Right atrium auricular region (tissue), 2 donors: ENCODE measurements at regions not wholly inside any gene's neighbourhood (a gene's known extent, or its start where the extent isn't known, plus 50 kb on each side); places are given as distances from the start of the nearest gene placed in this dataset.
"Not testable (repeated sequence)": the region's sequence is repeated elsewhere in the genome, so short reads cannot be mapped to it uniquely, and the experiment has no call there.

Source experiments
- DNase-seq: peaks from one replicate; pipeline ENCODE4 v3.0.0-alpha.2; 2019; ENCODE audit warnings: low spot score
- H3K27ac ChIP-seq, 2 donors: fragments of 200-600 bp; sonication (generic); 1 replicate in 1 of 2; 2 replicates in 1 of 2; pipeline ENCODE4 v1.5.1; 2016 to 2019
- H3K27me3 ChIP-seq, 2 donors: fragments of 200-600 bp; sonication (generic); one replicate each; pipeline versions ENCODE4 v1.5.1 to v1.6.0; 2017 to 2019
- H3K36me3 ChIP-seq: fragments of 200-600 bp; sonication (generic); one replicate; pipeline ENCODE4 v1.5.1; 2016
- H3K4me1 ChIP-seq, 2 donors: fragments of 200-600 bp; sonication (generic); one replicate each; pipeline versions ENCODE4 v1.5.1 to v1.6.0; 2017 to 2019
- H3K4me3 ChIP-seq, 2 donors: fragments of 200-600 bp; sonication (generic); 1 replicate in 1 of 2; 2 replicates in 1 of 2; pipeline ENCODE4 v1.5.1; 2017 to 2019; ENCODE audit warnings: mild to moderate bottlenecking in 1 of 2, moderate library complexity in 1 of 2
- H3K9me3 ChIP-seq, 2 donors: fragments of 200-600 bp; sonication (generic); one replicate each; pipeline ENCODE4 v1.5.1; 2019
- TF ChIP-seq, protein P1 (sequence below), 2 donors: fragments of 200-600 bp; sonication (generic); IDR thresholded peaks; one replicate each; pipeline ENCODE4 v1.5.1; 2019; ENCODE audit warnings: antibody characterized with exemption in 2 of 2

DNA sequence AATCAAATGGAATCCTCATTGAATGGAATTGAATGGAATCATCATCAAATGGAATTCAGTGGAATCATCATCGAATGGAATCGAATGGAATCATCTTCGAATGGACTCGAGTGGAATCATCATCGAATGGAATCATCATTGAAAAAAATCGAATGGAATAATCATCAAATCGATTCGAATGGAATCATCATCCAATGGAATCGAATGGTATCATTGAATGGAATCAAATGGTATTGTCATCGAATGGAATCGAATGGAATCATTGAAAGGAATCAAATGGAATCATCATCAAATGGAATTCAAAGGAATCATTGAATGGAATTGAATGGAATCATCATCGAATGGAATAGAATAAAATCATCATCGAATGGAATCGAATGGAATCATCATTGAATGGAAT is 619.3 kb downstream of the TP53TG3F start:
- no peak overlapping the region for H3K27ac ChIP-seq
- H3K36me3 ChIP-seq: no peaks in the 10 kb centered on the region
- peaks cover 3 to 81% of the 10 kb centered on the region in 2 donors for H3K9me3 ChIP-seq
- no peak overlapping the region for H3K4me3 ChIP-seq
- H3K27me3 ChIP-seq: no peaks in the 10 kb centered on the region
- TF ChIP-seq, protein P1, sequence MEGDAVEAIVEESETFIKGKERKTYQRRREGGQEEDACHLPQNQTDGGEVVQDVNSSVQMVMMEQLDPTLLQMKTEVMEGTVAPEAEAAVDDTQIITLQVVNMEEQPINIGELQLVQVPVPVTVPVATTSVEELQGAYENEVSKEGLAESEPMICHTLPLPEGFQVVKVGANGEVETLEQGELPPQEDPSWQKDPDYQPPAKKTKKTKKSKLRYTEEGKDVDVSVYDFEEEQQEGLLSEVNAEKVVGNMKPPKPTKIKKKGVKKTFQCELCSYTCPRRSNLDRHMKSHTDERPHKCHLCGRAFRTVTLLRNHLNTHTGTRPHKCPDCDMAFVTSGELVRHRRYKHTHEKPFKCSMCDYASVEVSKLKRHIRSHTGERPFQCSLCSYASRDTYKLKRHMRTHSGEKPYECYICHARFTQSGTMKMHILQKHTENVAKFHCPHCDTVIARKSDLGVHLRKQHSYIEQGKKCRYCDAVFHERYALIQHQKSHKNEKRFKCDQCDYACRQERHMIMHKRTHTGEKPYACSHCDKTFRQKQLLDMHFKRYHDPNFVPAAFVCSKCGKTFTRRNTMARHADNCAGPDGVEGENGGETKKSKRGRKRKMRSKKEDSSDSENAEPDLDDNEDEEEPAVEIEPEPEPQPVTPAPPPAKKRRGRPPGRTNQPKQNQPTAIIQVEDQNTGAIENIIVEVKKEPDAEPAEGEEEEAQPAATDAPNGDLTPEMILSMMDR (IDR thresholded peaks at IDR 0.05): no peak
- H3K4me1 ChIP-seq: no peaks in the 10 kb centered on the region
- DNase-seq: no peak

DNA sequence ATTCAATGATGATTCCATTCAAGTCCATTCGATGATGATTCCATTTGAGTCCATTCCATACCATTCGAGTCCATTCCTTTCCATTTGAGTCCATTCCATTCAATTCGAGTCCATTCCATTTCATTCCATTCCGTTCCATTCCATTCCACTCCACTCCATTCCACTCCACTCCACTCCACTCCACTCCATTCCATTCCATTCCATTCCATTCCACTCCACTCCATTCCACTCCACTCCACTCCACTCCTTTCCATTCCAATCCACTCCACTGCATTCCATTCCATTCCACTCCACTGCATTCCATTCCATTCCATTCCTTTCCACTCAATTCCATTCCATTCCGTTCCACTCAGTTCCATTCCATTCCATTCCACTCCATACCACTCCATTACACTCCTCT is 625.6 kb downstream of the TP53TG3F start:
- H3K4me1 ChIP-seq, H3K36me3 ChIP-seq, H3K4me3 ChIP-seq, H3K27ac ChIP-seq, H3K27me3 ChIP-seq, DNase-seq: not testable (repeated sequence)
- peaks cover 7 to 80% of the 10 kb centered on the region in 2 donors for H3K9me3 ChIP-seq

DNA sequence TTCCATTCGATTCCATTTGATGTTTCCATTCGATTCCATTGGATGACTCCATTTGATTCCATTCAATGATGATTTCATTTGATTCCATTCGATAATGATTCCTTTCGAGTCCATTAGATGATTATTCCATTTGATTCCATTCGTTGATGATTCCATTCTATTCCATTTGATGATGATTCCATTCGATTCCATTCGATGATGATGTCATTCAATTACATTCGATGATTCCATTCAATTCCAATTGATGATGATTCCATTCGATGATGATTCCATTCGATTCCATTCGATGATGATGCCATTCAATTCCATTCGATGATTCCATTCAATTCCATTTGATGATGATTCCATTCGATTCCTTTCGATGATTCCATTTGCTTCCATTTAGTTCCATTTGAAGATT is 635.6 kb downstream of the TP53TG3F start:
- H3K9me3 ChIP-seq: peaks cover 7 to 48% of the 10 kb centered on the region in 2 donors
- H3K36me3 ChIP-seq, DNase-seq, H3K4me3 ChIP-seq, H3K27ac ChIP-seq, H3K27me3 ChIP-seq, H3K4me1 ChIP-seq: not testable (repeated sequence)

DNA sequence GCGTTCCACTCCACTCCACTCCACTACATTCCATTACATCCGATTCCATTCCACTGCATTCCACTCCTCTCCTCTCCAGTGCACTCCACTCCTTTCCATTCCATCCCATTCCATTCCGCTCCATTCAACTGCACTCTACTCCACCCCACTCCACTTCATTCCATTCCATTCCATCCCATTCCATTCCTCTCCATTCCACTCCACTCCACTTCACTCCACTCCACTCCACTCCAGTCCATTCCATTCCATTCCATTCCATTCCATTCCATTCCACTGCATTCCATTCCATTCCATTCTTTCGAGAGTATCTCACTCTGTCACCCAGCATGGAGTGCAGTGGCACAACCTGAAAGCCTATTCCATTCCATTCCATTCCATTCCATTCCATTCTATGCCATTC is 637.5 kb downstream of the TP53TG3F start:
- DNase-seq, H3K36me3 ChIP-seq, H3K4me1 ChIP-seq, H3K4me3 ChIP-seq, H3K27me3 ChIP-seq, H3K27ac ChIP-seq: not testable (repeated sequence)
- peaks cover 7 to 31% of the 10 kb centered on the region in 2 donors for H3K9me3 ChIP-seq

DNA sequence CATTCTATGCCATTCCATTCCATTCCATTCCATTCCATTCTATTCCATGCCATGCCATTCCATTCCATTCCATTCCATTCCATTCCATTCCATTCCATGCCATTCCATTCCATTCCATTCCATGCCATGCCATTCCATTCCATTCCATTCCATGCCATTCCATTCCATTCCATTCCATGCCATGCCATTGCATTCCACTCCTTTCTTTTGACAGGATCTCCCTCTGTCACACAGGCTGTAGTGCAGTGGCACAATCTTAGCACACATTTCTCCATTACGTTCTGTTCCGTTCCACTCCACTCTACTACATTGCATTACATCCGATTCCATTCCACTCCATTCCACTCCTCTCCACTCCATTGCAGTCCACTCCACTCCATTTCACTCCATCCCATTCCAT is 637.9 kb downstream of the TP53TG3F start:
- not testable (repeated sequence) for H3K4me1 ChIP-seq, H3K27ac ChIP-seq, H3K27me3 ChIP-seq, H3K36me3 ChIP-seq, H3K4me3 ChIP-seq, DNase-seq
- H3K9me3 ChIP-seq: peaks cover 7 to 28% of the 10 kb centered on the region in 2 donors

DNA sequence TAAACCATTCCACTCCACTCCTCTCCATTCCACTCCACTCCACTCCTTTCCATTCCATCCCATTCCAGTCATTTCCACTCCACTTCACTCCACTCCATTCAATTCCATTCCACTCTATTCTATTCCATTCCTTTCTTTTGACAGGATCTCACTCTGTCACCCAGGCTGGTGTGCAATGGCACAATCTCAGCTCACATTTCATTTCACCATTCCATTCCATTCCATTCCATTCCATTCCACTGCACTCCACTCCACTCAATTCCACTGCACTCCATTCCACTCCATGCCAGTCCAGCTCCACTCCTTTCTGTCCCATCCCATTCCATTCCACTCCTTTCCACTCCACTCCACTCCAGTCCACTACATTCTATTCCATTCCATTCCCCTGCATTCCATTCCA is 638.6 kb downstream of the TP53TG3F start:
- H3K9me3 ChIP-seq: peaks cover 6 to 21% of the 10 kb centered on the region in 2 donors
- H3K27me3 ChIP-seq, DNase-seq, H3K36me3 ChIP-seq, H3K4me3 ChIP-seq, H3K4me1 ChIP-seq, H3K27ac ChIP-seq: not testable (repeated sequence)

DNA sequence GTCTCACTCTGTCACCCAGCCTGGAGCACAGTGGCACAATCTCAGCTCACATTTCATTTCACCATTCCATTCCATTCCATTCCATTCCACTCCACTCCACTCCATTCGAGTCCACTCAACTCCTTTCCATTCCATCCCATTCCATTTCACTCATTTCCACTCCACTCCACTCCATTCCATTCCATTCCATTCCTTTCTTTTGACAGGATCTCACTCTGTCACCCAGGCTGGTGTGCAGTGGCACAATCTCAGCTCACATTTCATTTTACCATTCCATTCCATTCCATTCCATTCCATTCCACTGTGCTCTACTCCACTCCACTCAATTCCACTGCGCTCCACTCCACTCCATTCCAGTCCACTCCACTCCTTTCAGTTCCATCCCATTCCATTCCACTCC is 639.6 kb downstream of the TP53TG3F start:
- not testable (repeated sequence) for H3K4me1 ChIP-seq, H3K4me3 ChIP-seq, H3K36me3 ChIP-seq, H3K27me3 ChIP-seq, DNase-seq, H3K27ac ChIP-seq
- peaks cover 0 to 12% of the 10 kb centered on the region in 2 donors for H3K9me3 ChIP-seq
